ENCODE measurements at regions not wholly inside any gene's neighbourhood (a gene's known extent, or its start where the extent isn't known, plus 50 kb on each side); places are given as distances from the start of the nearest gene placed in this dataset.

DNA sequence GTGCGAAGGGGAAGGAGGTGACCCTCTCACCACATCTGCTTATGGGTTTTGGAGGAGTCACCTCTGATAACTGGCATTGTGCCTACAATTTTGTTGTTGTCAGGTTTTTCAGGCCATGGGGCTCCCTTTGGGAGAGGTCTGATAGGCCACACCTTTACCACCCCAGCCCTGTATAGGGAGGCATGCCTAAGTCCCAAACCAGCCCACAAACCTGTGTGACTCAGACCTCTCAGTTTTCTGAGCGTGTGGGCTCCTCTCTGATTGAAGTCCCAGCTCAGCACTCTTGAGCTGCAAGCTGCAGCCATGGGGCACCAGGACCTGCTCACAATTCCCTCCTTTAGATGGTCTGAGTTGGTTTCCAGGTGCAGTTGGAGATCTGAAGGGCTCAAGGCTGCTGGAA, 1429.3 kb upstream of the TMEM132C start:
- no peak for TF ChIP-seq POLR2A (IDR thresholded peaks at IDR 0.05; ENCODE audit: extremely low read depth, insufficient read length)
- TF ChIP-seq, protein P1, sequence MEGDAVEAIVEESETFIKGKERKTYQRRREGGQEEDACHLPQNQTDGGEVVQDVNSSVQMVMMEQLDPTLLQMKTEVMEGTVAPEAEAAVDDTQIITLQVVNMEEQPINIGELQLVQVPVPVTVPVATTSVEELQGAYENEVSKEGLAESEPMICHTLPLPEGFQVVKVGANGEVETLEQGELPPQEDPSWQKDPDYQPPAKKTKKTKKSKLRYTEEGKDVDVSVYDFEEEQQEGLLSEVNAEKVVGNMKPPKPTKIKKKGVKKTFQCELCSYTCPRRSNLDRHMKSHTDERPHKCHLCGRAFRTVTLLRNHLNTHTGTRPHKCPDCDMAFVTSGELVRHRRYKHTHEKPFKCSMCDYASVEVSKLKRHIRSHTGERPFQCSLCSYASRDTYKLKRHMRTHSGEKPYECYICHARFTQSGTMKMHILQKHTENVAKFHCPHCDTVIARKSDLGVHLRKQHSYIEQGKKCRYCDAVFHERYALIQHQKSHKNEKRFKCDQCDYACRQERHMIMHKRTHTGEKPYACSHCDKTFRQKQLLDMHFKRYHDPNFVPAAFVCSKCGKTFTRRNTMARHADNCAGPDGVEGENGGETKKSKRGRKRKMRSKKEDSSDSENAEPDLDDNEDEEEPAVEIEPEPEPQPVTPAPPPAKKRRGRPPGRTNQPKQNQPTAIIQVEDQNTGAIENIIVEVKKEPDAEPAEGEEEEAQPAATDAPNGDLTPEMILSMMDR (IDR thresholded peaks at IDR 0.05; ENCODE audit: low read depth, low read length) = no peak
- TF ChIP-seq MYC (IDR thresholded peaks at IDR 0.05; ENCODE audit: low read depth, low read length) = no peak
